Activated naive CD8-positive, alpha-beta T cell (primary cell): ENCODE measurements at regions not wholly inside any gene's neighbourhood (a gene's known extent, or its start where the extent isn't known, plus 50 kb on each side); places are given as distances from the start of the nearest gene placed in this dataset.
A peak's percentile ranks its signal among the peaks of the same experiment; 100 is the strongest.

Experiments used
- H3K27ac Mint-ChIP-seq: one replicate; pipeline ENCODE4 v1.8.0; 2021; ENCODE audit warnings: mixed read lengths
- H3K27me3 Mint-ChIP-seq: one replicate; pipeline ENCODE4 v1.8.0; 2021; ENCODE audit warnings: mixed read lengths
- H3K36me3 Mint-ChIP-seq: one replicate; pipeline ENCODE4 v1.8.0; 2021; ENCODE audit warnings: mixed read lengths
- H3K4me1 Mint-ChIP-seq: one replicate; pipeline ENCODE4 v1.8.0; 2021; ENCODE audit warnings: low read depth, mixed read lengths
- H3K4me3 Mint-ChIP-seq: one replicate; pipeline ENCODE4 v1.8.0; 2021; ENCODE audit warnings: mild to moderate bottlenecking, mixed read lengths
- H3K9me3 Mint-ChIP-seq: one replicate; pipeline ENCODE4 v1.8.0; 2021; ENCODE audit warnings: low read depth, mixed read lengths

DNA sequence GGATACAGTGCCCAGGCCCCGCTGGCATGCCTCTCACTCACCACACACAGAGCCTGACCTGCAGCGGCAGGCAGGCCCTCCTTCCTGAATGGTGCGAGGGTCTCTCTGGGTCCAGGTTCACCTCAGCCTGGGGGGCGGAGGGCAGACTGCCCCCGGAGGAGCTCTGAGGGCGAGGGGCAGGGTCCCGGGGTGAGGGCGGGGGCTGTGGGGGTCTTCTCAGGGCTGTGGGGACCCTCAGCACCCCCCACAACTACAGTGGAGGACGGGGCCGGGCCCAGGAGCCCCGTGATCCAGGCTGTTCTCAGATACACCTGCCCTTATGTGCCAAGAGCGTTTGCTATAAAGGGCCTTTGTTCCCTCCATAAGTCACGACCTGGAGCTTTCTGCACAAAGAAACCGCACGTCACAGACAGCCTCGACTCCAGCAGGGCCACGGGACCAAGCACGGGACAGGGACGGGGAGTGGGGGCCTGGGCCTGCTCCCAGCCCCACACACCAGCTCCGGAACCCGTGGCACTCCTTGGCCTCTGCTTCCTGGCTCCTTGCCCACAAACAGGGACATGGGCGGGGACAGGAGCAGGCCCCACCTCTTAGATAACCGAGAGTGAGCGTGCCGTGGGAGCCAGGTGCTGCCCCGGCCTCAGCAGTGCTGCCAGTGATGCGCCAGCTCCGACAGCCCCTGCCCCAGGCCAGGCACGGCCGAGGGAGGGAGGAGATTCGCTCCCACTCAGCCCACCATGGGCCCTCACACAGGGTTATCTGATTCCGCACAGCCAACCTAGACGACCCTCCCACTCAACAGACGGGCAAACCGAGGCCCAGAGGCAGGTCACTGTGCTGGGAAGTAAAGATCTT, 101.9 kb downstream of the RFLNA start:
- Mint-ChIP-seq H3K4me1 (peaks cover 11% of the 10 kb centered on the region), H3K27ac (no peak overlapping the region), H3K27me3 (no peaks in the 10 kb centered on the region), H3K4me3 (no peak overlapping the region), H3K9me3 (no peaks in the 10 kb centered on the region), H3K36me3 (no peaks in the 10 kb centered on the region)

DNA sequence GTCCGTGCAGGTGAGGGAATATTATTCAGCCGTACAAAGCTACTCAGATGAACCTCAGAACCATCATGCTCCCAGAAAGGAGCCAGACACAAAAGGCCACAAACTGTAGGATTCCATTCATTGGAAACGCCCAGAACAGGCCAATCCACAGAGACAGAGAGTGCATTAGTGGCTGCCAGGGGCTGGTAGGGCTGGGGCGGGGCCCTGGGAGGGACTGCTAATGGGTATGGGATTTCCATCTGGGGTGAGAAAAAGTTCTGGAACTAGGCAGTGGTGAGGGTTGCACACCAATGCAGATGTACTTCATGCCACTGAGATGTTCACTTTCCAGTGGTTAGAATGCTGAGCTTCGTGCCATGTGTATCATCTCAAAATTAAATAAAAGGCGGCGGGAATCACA, 101.1 kb downstream of the RFLNA start:
- H3K4me1 Mint-ChIP-seq = peaks cover 19% of the 10 kb centered on the region
- no peak overlapping the region for H3K4me3 Mint-ChIP-seq
- no peaks in the 10 kb centered on the region for H3K27me3 Mint-ChIP-seq
- H3K27ac Mint-ChIP-seq = no peak overlapping the region
- no peaks in the 10 kb centered on the region for H3K9me3 Mint-ChIP-seq
- H3K36me3 Mint-ChIP-seq = no peaks in the 10 kb centered on the region

DNA sequence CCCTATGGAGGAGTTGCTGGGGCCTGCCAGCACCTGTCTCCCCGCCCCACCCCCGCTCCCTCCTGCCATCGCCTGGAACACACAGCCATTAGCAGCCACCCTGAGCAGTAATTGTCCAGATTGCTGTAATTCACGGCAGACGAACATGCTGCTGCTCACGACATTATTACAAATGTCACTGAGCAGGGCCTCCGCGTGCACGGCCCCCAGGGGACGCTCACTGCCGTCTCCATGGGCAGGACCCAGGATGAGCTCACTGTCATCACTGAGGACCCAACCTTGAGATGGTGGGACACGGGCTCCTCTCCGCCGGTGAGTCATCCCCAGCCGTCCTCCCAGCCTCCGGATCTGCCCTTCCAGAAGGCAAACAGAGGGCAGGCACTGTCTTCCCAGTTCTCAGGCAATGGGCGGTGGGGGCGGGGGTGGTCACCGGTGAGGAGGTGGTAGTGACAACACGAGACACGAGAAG, 100.4 kb downstream of the RFLNA start:
- H3K4me1 Mint-ChIP-seq = peaks cover 23% of the 10 kb centered on the region
- H3K9me3 Mint-ChIP-seq = no peaks in the 10 kb centered on the region
- no peaks in the 10 kb centered on the region for H3K36me3 Mint-ChIP-seq
- no peaks in the 10 kb centered on the region for H3K27me3 Mint-ChIP-seq
- no peak overlapping the region for H3K27ac Mint-ChIP-seq
- H3K4me3 Mint-ChIP-seq = no peak overlapping the region

DNA sequence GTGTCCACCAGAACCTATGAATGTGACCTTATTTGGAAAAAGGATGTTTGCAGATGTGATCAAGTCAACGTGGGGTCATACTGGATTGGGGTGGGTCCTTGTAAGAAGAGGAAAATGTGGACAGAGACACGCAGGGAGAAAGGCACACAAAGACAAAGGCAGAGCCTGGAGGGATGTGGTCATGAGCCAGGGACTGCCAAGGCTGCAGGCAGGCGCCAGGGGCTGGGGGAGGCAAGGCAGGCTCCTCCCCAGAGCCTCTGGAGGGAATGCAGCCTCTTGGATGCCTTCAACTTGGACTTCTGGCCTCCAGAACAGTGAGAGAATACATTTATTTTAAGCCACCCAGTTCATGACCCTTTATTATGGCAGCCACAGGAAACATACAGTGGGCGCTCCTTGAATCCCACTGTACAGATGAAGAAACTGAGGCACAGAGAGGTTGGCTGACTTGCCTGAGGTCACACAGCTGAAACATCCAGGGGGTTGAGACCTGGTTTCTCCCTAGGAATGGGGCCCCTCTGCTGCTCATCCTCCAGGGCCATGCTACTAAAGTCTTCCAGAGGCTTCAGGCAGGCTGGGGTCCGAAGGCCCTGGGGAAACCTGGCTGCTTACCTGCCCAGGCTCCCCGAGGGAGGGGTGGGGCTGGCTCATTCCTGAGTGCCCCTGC, 99.7 kb downstream of the RFLNA start:
- H3K36me3 Mint-ChIP-seq = no peaks in the 10 kb centered on the region
- H3K4me1 Mint-ChIP-seq = peaks cover 30% of the 10 kb centered on the region
- no peaks in the 10 kb centered on the region for H3K9me3 Mint-ChIP-seq
- no peak overlapping the region for H3K27ac Mint-ChIP-seq
- no peaks in the 10 kb centered on the region for H3K27me3 Mint-ChIP-seq
- H3K4me3 Mint-ChIP-seq = no peak overlapping the region

DNA sequence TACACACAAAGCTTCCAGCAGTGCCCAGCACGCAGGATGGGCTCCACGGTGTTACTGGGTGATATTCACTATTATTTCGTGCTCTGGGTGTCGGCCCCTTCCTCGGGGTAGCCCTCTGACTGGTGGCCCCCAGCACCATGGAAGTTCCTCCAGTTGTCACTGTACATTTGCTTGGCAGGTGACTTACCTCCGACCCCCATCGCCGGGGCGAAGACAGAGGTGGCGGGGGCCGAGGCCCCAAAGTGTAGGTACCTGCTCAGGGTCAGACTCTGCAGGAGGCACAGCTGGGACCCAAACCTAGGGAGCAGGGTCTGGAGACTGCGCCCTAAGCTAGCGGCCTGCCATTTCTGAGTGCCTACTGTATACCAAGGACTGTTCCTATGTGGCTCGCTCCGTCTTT, 98.9 kb downstream of the RFLNA start:
- Mint-ChIP-seq H3K27ac (peak overlapping the region; percentile 25), H3K9me3 (no peaks in the 10 kb centered on the region), H3K4me3 (no peak overlapping the region)

DNA sequence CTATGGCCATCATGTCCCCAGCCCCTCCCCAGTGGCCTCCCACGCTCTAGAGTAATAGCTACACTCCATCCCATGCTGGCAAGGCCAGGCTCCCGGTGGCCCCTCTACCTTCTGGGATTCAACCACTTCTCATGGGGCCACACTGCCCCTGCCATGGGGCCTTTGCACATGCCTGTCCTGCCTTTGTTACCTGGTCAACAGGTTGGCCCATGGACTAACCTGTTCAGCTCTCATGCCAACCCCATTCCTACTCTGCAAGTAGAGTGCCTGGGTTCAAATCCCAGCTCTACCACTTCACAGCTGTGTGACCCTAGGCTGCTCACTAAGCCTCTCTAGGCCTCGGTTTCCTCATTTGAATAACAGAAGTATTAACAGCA, 98.5 kb downstream of the RFLNA start:
- Mint-ChIP-seq H3K4me3 (peak overlapping the region; percentile 9), H3K27me3 (no peaks in the 10 kb centered on the region), H3K9me3 (no peaks in the 10 kb centered on the region), H3K27ac (peak overlapping the region; percentile 25), H3K4me1 (peaks cover 30% of the 10 kb centered on the region), H3K36me3 (no peaks in the 10 kb centered on the region)

More for the DNA sequence above, 98.9 kb downstream of the RFLNA start:
- Mint-ChIP-seq H3K4me1 (peaks cover 30% of the 10 kb centered on the region), H3K36me3 (no peaks in the 10 kb centered on the region), H3K27me3 (no peaks in the 10 kb centered on the region)

DNA sequence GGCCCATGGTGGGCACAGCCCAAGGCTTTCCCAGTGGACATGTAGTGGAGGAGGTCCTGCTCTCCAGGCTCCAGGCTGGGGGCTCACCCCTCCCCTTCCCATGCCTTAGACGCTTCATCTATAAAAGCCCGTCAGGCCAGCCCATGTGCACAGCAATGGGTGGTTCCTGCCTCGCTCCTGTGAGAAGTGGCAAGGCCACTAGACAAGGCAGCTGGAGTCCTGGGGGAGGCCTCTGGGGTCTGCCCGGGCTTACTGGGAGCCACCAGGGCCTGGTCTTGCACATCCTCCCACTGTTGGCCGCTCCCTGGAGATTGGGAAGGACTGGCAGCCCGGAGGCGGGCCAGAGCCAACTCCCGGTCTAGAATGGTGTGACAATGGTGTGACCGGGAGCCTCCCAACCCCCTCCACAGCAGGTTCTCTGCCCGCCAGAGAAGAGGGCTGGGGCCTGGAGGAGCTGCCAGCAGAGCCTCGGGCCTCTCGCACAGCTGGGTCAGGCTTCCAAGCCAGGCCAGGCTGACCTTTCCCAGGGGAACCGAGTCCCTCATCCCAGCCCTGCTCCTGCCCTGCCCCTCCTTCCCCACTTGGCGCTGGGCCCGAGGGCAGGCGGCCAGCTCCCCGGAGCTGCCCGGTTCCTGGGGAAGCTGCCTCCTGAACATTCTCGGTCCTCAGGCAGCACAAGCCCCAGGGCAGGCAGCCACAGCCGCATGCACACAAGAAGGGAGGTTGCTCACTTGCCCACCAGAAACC, 97.9 kb downstream of the RFLNA start:
- Mint-ChIP-seq H3K9me3 (no peaks in the 10 kb centered on the region), H3K36me3 (no peaks in the 10 kb centered on the region), H3K27me3 (no peaks in the 10 kb centered on the region), H3K4me1 (peaks cover 30% of the 10 kb centered on the region), H3K4me3 (no peak overlapping the region), H3K27ac (no peak overlapping the region)

DNA sequence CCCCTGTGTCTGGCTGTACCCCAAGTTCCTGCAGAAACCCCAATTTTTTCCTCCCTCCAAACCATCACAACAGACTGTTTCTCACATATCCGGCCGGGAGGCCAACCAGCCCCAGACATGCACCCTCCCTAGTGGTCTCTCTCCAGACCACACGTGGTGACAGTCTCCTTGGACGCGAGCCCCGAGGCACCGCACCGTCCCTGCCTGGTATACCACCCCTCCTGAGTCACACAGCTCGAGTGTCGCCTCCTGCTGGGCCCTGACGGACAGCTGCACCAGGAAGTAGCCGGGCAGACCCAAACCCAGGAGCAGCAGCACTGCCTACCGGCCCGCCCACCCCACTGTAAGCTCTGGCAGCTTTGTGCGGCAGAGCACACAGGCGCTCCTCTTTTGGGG, 97.4 kb downstream of the RFLNA start:
- no peaks in the 10 kb centered on the region for H3K9me3 Mint-ChIP-seq
- H3K27me3 Mint-ChIP-seq = no peaks in the 10 kb centered on the region
- H3K4me3 Mint-ChIP-seq = peak overlapping the region; percentile 3
- H3K4me1 Mint-ChIP-seq = peaks cover 30% of the 10 kb centered on the region
- H3K27ac Mint-ChIP-seq = peak overlapping the region; percentile 86
- H3K36me3 Mint-ChIP-seq = no peaks in the 10 kb centered on the region

DNA sequence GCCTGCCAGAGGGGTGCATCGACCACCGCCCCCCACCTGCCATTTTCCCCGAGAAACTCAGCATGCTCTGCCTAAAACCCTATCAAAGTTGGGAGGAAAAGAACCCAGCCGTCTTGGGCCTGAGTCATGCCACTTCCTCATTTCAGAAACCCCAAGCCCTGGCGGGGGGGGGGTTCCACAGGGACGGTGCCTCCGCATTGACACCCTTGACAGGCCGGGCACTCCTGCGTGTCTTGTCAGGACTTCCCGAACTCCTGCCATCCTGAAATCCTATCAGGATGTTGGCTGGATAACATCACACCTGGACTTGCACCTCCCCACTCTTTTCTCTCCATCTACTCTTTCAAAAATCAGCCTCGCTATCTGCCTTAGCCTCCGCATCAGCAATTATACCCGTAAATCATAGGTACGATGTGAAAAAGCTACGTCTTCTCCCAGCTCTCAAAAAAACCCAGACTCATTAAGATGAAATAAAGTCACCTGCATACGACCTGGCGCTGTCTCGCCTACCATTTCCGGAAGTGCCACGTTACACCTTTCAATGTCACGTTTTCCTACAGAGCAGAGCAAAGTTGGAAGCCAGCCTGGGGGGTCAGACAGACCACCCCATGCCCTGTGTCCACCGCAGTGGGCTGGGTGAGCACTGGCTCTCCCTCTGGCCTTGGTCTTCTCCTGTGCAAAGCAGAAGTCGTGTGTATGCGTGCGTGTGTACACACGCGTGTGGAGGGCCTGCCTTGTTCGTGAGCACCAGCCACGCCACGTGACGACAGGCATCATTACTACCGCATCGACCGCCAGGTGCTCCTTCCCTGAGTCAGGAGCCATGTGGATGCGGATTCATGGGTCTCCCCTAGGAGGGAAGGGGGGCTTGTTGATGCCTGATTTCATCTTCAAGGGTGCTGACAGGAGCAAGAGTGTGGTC, 96.7 kb downstream of the RFLNA start:
- Mint-ChIP-seq H3K9me3 (no peaks in the 10 kb centered on the region), H3K27me3 (no peaks in the 10 kb centered on the region), H3K36me3 (no peaks in the 10 kb centered on the region), H3K4me1 (peaks cover 30% of the 10 kb centered on the region), H3K4me3 (peak overlapping the region; percentile 83), H3K27ac (peak overlapping the region; percentile 86)

DNA sequence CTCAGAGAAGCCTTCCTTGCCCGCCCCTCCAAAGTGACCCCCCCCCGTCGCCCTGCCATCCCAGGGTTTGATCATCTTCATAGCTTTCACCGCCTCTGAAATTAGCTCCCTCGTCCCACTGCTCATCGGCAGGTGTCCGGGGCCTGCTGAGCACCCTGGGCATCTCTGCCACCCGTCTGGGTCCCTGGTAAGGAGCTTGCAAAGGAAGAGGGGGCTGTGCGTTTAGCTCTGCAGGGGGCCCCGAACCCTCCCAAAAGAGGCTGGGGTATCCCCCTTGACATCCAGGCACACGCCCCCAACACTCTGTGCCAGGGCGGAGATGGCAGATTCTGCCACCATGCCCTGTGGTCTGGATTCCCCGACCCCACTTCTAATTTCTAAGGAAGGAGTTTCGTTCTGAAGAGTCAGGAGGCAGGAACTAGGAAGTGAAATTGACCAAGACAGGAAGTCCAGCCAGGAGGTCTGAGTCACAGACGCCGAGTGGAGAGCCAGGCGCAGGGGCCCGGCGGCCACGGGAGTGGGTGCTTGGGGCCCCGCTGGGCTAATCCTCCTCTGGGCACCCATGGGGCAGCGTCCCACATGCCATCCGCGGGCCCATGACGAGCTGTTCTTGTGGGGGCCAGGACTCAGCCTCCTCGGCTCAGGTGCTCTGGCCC, 95.7 kb downstream of the RFLNA start:
- Mint-ChIP-seq H3K4me3 (peak overlapping the region; percentile 57), H3K4me1 (peaks cover 30% of the 10 kb centered on the region), H3K9me3 (no peaks in the 10 kb centered on the region), H3K27ac (no peak overlapping the region), H3K27me3 (no peaks in the 10 kb centered on the region), H3K36me3 (no peaks in the 10 kb centered on the region)

DNA sequence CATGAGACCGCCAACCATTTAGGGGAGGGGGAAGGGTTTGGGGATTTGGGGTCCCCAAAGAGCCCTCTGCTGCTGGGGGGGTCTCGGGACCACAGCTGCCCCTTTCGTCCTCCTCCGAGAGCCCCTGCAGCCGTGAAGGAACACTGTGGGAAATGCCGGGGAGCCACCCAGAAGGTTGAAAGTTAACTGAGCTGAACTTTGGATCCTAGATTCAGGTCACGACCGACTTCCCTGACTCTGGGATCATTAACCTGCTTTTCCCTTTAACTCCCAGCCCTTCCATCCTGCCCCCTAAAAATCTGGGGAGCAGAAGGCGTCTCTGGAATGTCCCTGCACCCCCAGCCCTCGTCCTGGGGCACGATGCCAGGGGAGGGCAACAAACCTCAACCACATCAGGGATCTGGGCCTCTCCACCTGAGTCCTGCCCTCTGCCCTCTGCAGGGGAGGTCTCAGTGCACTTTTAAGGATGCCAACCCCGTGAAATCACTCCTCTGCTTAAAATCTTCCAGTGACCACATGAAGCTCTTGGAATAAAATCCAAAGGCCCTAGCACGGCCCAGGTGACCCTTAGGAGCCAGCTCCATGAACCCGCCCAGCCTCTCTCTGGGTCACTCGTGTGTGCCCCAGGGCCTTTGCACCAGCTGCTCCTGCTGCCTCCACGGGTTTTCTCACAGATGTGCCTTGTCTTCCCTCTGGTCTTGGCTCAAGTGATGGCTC, 95.0 kb downstream of the RFLNA start:
- H3K4me1 Mint-ChIP-seq = peaks cover 30% of the 10 kb centered on the region
- H3K36me3 Mint-ChIP-seq = no peaks in the 10 kb centered on the region
- H3K4me3 Mint-ChIP-seq = peak overlapping the region; percentile 57
- H3K27ac Mint-ChIP-seq = no peak overlapping the region
- no peaks in the 10 kb centered on the region for H3K27me3 Mint-ChIP-seq
- no peaks in the 10 kb centered on the region for H3K9me3 Mint-ChIP-seq

DNA sequence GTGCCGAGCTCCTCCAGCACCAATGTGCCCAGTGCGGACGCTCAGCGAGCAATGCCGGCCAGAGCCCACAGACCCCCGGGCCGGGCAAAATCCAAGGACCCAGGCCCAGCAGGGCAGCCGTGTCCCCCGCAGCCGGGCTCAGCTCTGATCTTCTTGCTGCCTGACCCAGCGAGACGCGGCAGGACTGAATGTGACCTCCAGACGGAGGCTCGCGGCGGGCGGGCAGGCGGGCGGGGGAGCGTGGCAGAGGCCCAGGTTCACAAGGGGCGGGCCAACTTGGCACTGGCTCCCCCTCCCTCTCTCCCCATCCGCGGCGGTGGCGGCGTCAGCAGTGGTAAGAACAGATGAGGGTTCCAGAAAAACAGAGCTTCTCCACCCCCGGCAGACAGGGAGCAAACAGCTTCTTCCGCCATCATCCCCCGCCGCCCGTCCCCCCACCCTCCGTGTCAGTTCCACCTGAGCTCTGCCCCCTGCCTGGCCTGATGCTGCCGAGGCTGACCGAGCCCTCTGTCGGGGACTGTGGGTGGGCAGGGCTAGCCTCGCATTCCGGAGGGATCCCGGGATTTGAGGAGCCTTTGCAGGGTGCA, 94.3 kb downstream of the RFLNA start:
- H3K36me3 Mint-ChIP-seq = no peaks in the 10 kb centered on the region
- no peak overlapping the region for H3K27ac Mint-ChIP-seq
- H3K9me3 Mint-ChIP-seq = no peaks in the 10 kb centered on the region
- H3K4me3 Mint-ChIP-seq = peak overlapping the region; percentile 58
- peaks cover 30% of the 10 kb centered on the region for H3K4me1 Mint-ChIP-seq
- H3K27me3 Mint-ChIP-seq = no peaks in the 10 kb centered on the region

DNA sequence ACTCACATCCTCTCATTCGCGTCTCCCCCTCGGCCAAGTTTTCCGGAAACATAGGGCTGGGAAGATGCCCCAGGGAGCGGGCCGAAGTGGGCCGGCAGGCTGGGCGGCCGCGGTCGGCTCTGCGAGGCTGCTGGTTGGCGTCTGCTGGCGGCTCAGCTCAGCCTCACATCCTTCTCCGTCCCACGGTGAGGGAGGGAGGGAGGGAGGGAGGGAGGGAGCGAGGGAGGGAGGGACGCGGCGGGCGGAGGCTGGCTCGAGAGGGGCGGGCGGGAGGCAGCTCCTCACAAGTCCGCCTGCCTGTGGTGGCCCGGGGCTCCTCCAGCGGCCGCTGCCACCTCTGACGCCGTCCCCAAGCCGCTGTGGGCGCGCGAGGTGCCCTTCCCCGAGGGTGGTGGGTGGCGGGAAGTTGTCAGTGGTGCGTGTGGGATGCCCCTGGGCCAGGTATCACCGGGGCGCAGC, 93.8 kb downstream of the RFLNA start:
- H3K4me1 Mint-ChIP-seq = peaks cover 30% of the 10 kb centered on the region
- H3K9me3 Mint-ChIP-seq = no peaks in the 10 kb centered on the region
- H3K27ac Mint-ChIP-seq = no peak overlapping the region

More for the DNA sequence above, 93.8 kb downstream of the RFLNA start:
- Mint-ChIP-seq H3K36me3 (no peaks in the 10 kb centered on the region), H3K4me3 (no peak overlapping the region), H3K27me3 (no peaks in the 10 kb centered on the region)
